ENCODE measurements at regions not wholly inside any gene's neighbourhood (a gene's known extent, or its start where the extent isn't known, plus 50 kb on each side); places are given as distances from the start of the nearest gene placed in this dataset.
"Not testable (repeated sequence)": the region's sequence is repeated elsewhere in the genome, so short reads cannot be mapped to it uniquely, and the experiment has no call there.

DNA sequence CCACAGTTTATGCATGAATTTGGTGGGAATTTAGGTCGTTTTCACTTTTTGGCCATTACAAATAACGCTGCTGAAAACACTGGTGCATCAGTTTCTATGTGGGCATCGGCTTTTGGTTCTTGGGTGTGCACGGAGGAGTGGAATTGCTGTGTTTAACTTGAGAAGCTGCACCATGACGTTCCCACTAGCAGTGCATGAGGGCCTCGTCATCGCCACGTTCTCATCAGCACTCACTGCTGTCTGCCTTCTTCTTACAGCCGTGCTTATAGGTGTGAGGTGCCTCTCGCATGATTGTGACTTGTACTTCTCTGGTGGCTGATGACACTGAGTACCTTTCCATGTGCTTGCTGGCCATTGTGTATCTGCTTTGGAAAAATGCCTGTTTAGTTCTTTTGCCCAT lies 204.4 kb downstream of the BANP start:
- not testable (repeated sequence) for TF ChIP-seq CTCF (IDR thresholded peaks at IDR 0.05 in 4 of 5, conservative IDR thresholded peaks at IDR 0.05 in 1 of 5); POLR2A (IDR thresholded peaks at IDR 0.05)

All from gastrocnemius medialis (tissue), 4 donors.